Neutrophil (primary cell): ENCODE measurements at regions not wholly inside any gene's neighbourhood (a gene's known extent, or its start where the extent isn't known, plus 50 kb on each side); places are given as distances from the start of the nearest gene placed in this dataset.

Experiments used
- H3K27ac ChIP-seq: fragments of 200-600 bp; sonication (generic); 2 replicates; pipeline ENCODE4 v1.5.1; 2016; ENCODE audit warnings: mild to moderate bottlenecking, moderate library complexity
- H3K27me3 ChIP-seq: fragments of 200-600 bp; sonication (generic); 2 replicates; pipeline ENCODE4 v1.6.0; 2016; ENCODE audit warnings: mild to moderate bottlenecking
- H3K36me3 ChIP-seq: fragments of 200-600 bp; sonication (generic); 2 replicates; pipeline ENCODE4 v1.5.1; 2017
- H3K4me1 ChIP-seq, 2 experiments: fragments of 200-600 bp in 1 of 2; sonication (generic) in 1 of 2; 1 replicate in 1 of 2; 2 replicates in 1 of 2; pipeline versions ENCODE4 v1.5.1 to v1.6.1; 2013 to 2016; ENCODE audit warnings: low read depth in 1 of 2, low read length in 1 of 2, mild to moderate bottlenecking in 1 of 2, moderate library complexity in 1 of 2; ENCODE audit not compliant: control insufficient read depth in 1 of 2, insufficient read depth in 1 of 2
- H3K4me3 ChIP-seq, 2 experiments: fragments of 200-600 bp in 1 of 2; sonication (generic) in 1 of 2; 1 replicate in 1 of 2; 2 replicates in 1 of 2; pipeline ENCODE4 v1.5.1; 2013 to 2016; ENCODE audit warnings: low read depth in 1 of 2, low read length in 1 of 2, mild to moderate bottlenecking in 1 of 2, moderate library complexity in 1 of 2
- H3K9me3 ChIP-seq: fragments of 200-600 bp; sonication (generic); 2 replicates; pipeline ENCODE4 v1.5.1; 2016
- CTCF ChIP-seq: fragments of 200-600 bp; sonication (generic); IDR thresholded peaks from 2 replicates; pipeline ENCODE4 v1.5.1; 2016; ENCODE audit warnings: antibody characterized with exemption

- H3K4me1 ChIP-seq: no peaks in the 10 kb centered on the region
- no peaks in the 10 kb centered on the region for H3K36me3 ChIP-seq
- no peak overlapping the region for H3K4me3 ChIP-seq
- H3K27ac ChIP-seq: no peak overlapping the region
- no peak for TF ChIP-seq CTCF
- H3K9me3 ChIP-seq: no peaks in the 10 kb centered on the region
- peaks cover 28% of the 10 kb centered on the region for H3K27me3 ChIP-seq
These were observed 133.1 kb upstream of the TBCA start for GRCh38 chr5:77909237-77909636.

- Histone ChIP-seq H3K4me1 (no peaks in the 10 kb centered on the region), H3K27ac (no peak overlapping the region), H3K36me3 (no peaks in the 10 kb centered on the region), H3K27me3 (peaks cover 28% of the 10 kb centered on the region), H3K4me3 (no peak overlapping the region), H3K9me3 (no peaks in the 10 kb centered on the region)
- no peak for TF ChIP-seq CTCF
These were observed 132.6 kb upstream of the TBCA start for GRCh38 chr5:77908787-77909186.

GRCh38 chr5:77907786-77908185 lies 131.6 kb upstream of the TBCA start:
- no peak for TF ChIP-seq CTCF
- H3K36me3 ChIP-seq: no peaks in the 10 kb centered on the region
- no peak overlapping the region for H3K4me3 ChIP-seq

GRCh38 chr5:77906806-77907205 lies 130.7 kb upstream of the TBCA start:
- no peak for TF ChIP-seq CTCF
- peaks cover 14% of the 10 kb centered on the region for H3K27me3 ChIP-seq
- no peaks in the 10 kb centered on the region for H3K4me1 ChIP-seq
- no peaks in the 10 kb centered on the region for H3K9me3 ChIP-seq
- no peak overlapping the region for H3K4me3 ChIP-seq
- no peaks in the 10 kb centered on the region for H3K36me3 ChIP-seq
- no peak overlapping the region for H3K27ac ChIP-seq

More at GRCh38 chr5:77907786-77908185, 131.6 kb upstream of the TBCA start:
- H3K27me3 ChIP-seq: peaks cover 23% of the 10 kb centered on the region
- H3K4me1 ChIP-seq: no peaks in the 10 kb centered on the region
- no peaks in the 10 kb centered on the region for H3K9me3 ChIP-seq
- H3K27ac ChIP-seq: no peak overlapping the region

GRCh38 chr5:77904362-77904761 lies 128.2 kb upstream of the TBCA start:
- no peak for TF ChIP-seq CTCF

GRCh38 chr5:77900691-77901090 lies 124.6 kb upstream of the TBCA start:
- no peaks in the 10 kb centered on the region for H3K36me3 ChIP-seq
- no peak overlapping the region for H3K4me3 ChIP-seq
- no peaks in the 10 kb centered on the region for H3K27me3 ChIP-seq
- no peaks in the 10 kb centered on the region for H3K4me1 ChIP-seq
- no peak overlapping the region for H3K27ac ChIP-seq
- TF ChIP-seq CTCF: no peak
- H3K9me3 ChIP-seq: no peaks in the 10 kb centered on the region

More at GRCh38 chr5:77904362-77904761, 128.2 kb upstream of the TBCA start:
- no peaks in the 10 kb centered on the region for H3K4me1 ChIP-seq
- H3K4me3 ChIP-seq: no peak overlapping the region
- no peaks in the 10 kb centered on the region for H3K9me3 ChIP-seq
- H3K36me3 ChIP-seq: no peaks in the 10 kb centered on the region
- H3K27me3 ChIP-seq: no peaks in the 10 kb centered on the region
- no peak overlapping the region for H3K27ac ChIP-seq
